ENCODE measurements at regions not wholly inside any gene's neighbourhood (a gene's known extent, or its start where the extent isn't known, plus 50 kb on each side); places are given as distances from the start of the nearest gene placed in this dataset.
"Not testable (repeated sequence)": the region's sequence is repeated elsewhere in the genome, so short reads cannot be mapped to it uniquely, and the experiment has no call there.

GRCh38 chr20:17891131-17891530 is 77.5 kb downstream of the SNX5 start:
- DNase-seq (ENCODE audit: low spot score): not testable (repeated sequence)

GRCh38 chr20:17890330-17890729 is 78.3 kb downstream of the SNX5 start:
- no peak for DNase-seq (ENCODE audit: low spot score)

GRCh38 chr20:17889226-17889625 is 79.4 kb downstream of the SNX5 start:
- no peak for DNase-seq (ENCODE audit: low spot score)

GRCh38 chr20:17888044-17888443 is 80.5 kb downstream of the SNX5 start:
- DNase-seq (ENCODE audit: low spot score): no peak

- DNase-seq (ENCODE audit: low spot score): no peak
Observed at GRCh38 chr20:17887331-17888030, 81.1 kb downstream of the SNX5 start.

- DNase-seq (ENCODE audit: low spot score): peak; percentile 51
Observed at GRCh38 chr20:17885544-17885943, 83.0 kb downstream of the SNX5 start.

- no peak for DNase-seq (ENCODE audit: low spot score)
Observed at GRCh38 chr20:17885076-17885475, 83.5 kb downstream of the SNX5 start.

GRCh38 chr20:17884307-17885003 is 84.1 kb downstream of the SNX5 start:
- DNase-seq (ENCODE audit: low spot score): no peak

- DNase-seq (ENCODE audit: low spot score): no peak
Observed at GRCh38 chr20:17883592-17884306, 84.8 kb downstream of the SNX5 start.

- DNase-seq (ENCODE audit: low spot score): no peak
Observed at GRCh38 chr20:17882834-17883591, 85.6 kb downstream of the SNX5 start.

GRCh38 chr20:17882065-17882833 is 86.3 kb downstream of the SNX5 start:
- no peak for DNase-seq (ENCODE audit: low spot score)

GRCh38 chr20:17881741-17882064 is 86.9 kb downstream of the SNX5 start:
- no peak for DNase-seq (ENCODE audit: low spot score)

GRCh38 chr20:17878912-17879602 is 89.5 kb downstream of the SNX5 start:
- DNase-seq (ENCODE audit: low spot score): no peak

GRCh38 chr20:17878069-17878911 is 90.3 kb downstream of the SNX5 start:
- DNase-seq (ENCODE audit: low spot score): no peak

- peak; percentile 90 for DNase-seq (ENCODE audit: low spot score)
Observed at GRCh38 chr20:17875981-17876385, 92.6 kb downstream of the SNX5 start.

- peak; percentile 96 for DNase-seq (ENCODE audit: low spot score)
Observed at GRCh38 chr20:17875106-17875980, 93.3 kb downstream of the SNX5 start.

- DNase-seq (ENCODE audit: low spot score): no peak
Observed at GRCh38 chr20:17874271-17875105, 94.1 kb downstream of the SNX5 start.
